Hepatocyte (in vitro differentiated cells): ENCODE measurements at regions not wholly inside any gene's neighbourhood (a gene's known extent, or its start where the extent isn't known, plus 50 kb on each side); places are given as distances from the start of the nearest gene placed in this dataset.

Source experiments
- DNase-seq: peaks from one replicate; pipeline ENCODE4 v3.0.0-alpha.2; 2016; ENCODE audit warnings: low spot score
- H2AFZ ChIP-seq: fragments of 200-600 bp; sonication (generic); 2 replicates; pipeline ENCODE4 v1.6.0; 2016; ENCODE audit warnings: antibody characterized with exemption, mild to moderate bottlenecking
- H3K27ac ChIP-seq: fragments of 200-600 bp; sonication (generic); 2 replicates; pipeline ENCODE4 v1.5.1; 2016; ENCODE audit warnings: mild to moderate bottlenecking
- H3K27me3 ChIP-seq: fragments of 200-600 bp; sonication (generic); 2 replicates; pipeline ENCODE4 v1.6.1; 2016
- H3K36me3 ChIP-seq: fragments of 200-600 bp; sonication (generic); replicated peaks from 2 replicates; pipeline ENCODE4 v1.5.1; 2016; ENCODE audit warnings: low read depth; ENCODE audit not compliant: insufficient read depth
- H3K4me1 ChIP-seq: fragments of 200-600 bp; sonication (generic); 2 replicates; pipeline ENCODE4 v1.5.1; 2016; ENCODE audit warnings: mild to moderate bottlenecking, moderate library complexity; ENCODE audit not compliant: insufficient read depth
- H3K4me2 ChIP-seq: fragments of 200-600 bp; sonication (generic); 2 replicates; pipeline ENCODE4 v1.6.0; 2016
- H3K4me3 ChIP-seq: fragments of 200-600 bp; sonication (generic); 2 replicates; pipeline ENCODE4 v1.5.1; 2016; ENCODE audit warnings: mild to moderate bottlenecking
- H3K79me2 ChIP-seq: fragments of 200-600 bp; sonication (generic); 2 replicates; pipeline ENCODE4 v1.6.0; 2017; ENCODE audit warnings: mild to moderate bottlenecking
- H3K9me2 ChIP-seq: fragments of 200-600 bp; sonication (generic); replicated peaks from 2 replicates; pipeline ENCODE4 v1.6.0; 2017; ENCODE audit warnings: mild to moderate bottlenecking; ENCODE audit not compliant: insufficient read depth
- H3K9me3 ChIP-seq: fragments of 200-600 bp; sonication (generic); 2 replicates; pipeline ENCODE4 v1.5.1; 2016; ENCODE audit warnings: low read depth, mild to moderate bottlenecking
- H4K20me1 ChIP-seq: fragments of 200-600 bp; sonication (generic); 2 replicates; pipeline ENCODE4 v1.6.0; 2016; ENCODE audit warnings: mild to moderate bottlenecking; ENCODE audit not compliant: insufficient read depth, poor library complexity, severe bottlenecking
- CTCF ChIP-seq: fragments of 200-600 bp; sonication (generic); IDR thresholded peaks from 2 replicates; pipeline ENCODE4 v1.5.1; 2016; ENCODE audit warnings: antibody characterized with exemption, mild to moderate bottlenecking; ENCODE audit not compliant: poor library complexity
- EZH2 ChIP-seq: fragments of 200-600 bp; sonication (generic); IDR thresholded peaks from 2 replicates; pipeline ENCODE4 v1.6.1; 2016; ENCODE audit warnings: antibody characterized with exemption, mild to moderate bottlenecking, borderline replicate concordance
- EZH2phosphoT487 ChIP-seq: fragments of 200-600 bp; sonication (generic); IDR thresholded peaks from one replicate; pipeline ENCODE4 v1.6.1; 2018; ENCODE audit warnings: antibody characterized with exemption, mild to moderate bottlenecking, low read depth, moderate library complexity; ENCODE audit not compliant: unreplicated experiment, severe bottlenecking
- WGBS: methylation state at CpG from one replicate; pipeline ENCODE4 v1.1.6; 2016; ENCODE audit warnings: low lambda C conversion rate; ENCODE audit errors: missing lambda C conversion rate; 5-methylcytosine and 5-hydroxymethylcytosine counted together

- no peaks in the 10 kb centered on the region for H4K20me1 ChIP-seq
- H3K4me3 ChIP-seq, result no peak overlapping the region
- no peak overlapping the region for H2AFZ ChIP-seq
- no peak for DNase-seq
- H3K9me3 ChIP-seq, result no peaks in the 10 kb centered on the region
- no peaks in the 10 kb centered on the region for H3K36me3 ChIP-seq
- H3K27me3 ChIP-seq, result no peaks in the 10 kb centered on the region
- H3K27ac ChIP-seq, result no peak overlapping the region
- TF ChIP-seq CTCF (no peak), EZH2 (no peak), EZH2phosphoT487 (no peak)
- no peaks in the 10 kb centered on the region for H3K4me1 ChIP-seq
- no peak overlapping the region for H3K4me2 ChIP-seq
- H3K9me2 ChIP-seq, result no peaks in the 10 kb centered on the region
- no peaks in the 10 kb centered on the region for H3K79me2 ChIP-seq
Observed at GRCh38 chr12:67447180-67447579, 178.0 kb downstream of the CAND1 start.

- Histone ChIP-seq H3K4me3 (no peak overlapping the region), H3K9me2 (no peaks in the 10 kb centered on the region), H3K27me3 (no peaks in the 10 kb centered on the region), H3K36me3 (no peaks in the 10 kb centered on the region), H4K20me1 (no peaks in the 10 kb centered on the region), H2AFZ (no peak overlapping the region), H3K4me2 (no peak overlapping the region), H3K79me2 (no peaks in the 10 kb centered on the region), H3K9me3 (no peaks in the 10 kb centered on the region), H3K27ac (no peak overlapping the region), H3K4me1 (no peaks in the 10 kb centered on the region)
- WGBS, result 83% methylated on average over 6 of the region's 6 CpGs
- no peak for TF ChIP-seq EZH2
- no peak for TF ChIP-seq CTCF
- no peak for TF ChIP-seq EZH2phosphoT487
- no peak for DNase-seq
Observed at GRCh38 chr12:67449591-67450052, 180.5 kb downstream of the CAND1 start.

- Histone ChIP-seq H3K27ac (no peak overlapping the region), H3K4me2 (no peak overlapping the region), H2AFZ (no peak overlapping the region), H3K4me3 (no peak overlapping the region), H3K36me3 (no peaks in the 10 kb centered on the region), H3K79me2 (no peaks in the 10 kb centered on the region), H3K9me2 (no peaks in the 10 kb centered on the region), H4K20me1 (no peaks in the 10 kb centered on the region), H3K27me3 (no peaks in the 10 kb centered on the region), H3K4me1 (no peaks in the 10 kb centered on the region), H3K9me3 (no peaks in the 10 kb centered on the region)
- TF ChIP-seq EZH2, result no peak
- no peak for DNase-seq
- WGBS, result 91% methylated on average over 4 of the region's 4 CpGs
Observed at GRCh38 chr12:67450441-67450840, 181.3 kb downstream of the CAND1 start.

- Histone ChIP-seq H3K36me3 (no peaks in the 10 kb centered on the region), H3K9me2 (no peaks in the 10 kb centered on the region), H3K4me1 (no peaks in the 10 kb centered on the region), H3K9me3 (no peaks in the 10 kb centered on the region), H2AFZ (no peak overlapping the region), H3K4me3 (no peak overlapping the region), H3K27me3 (no peaks in the 10 kb centered on the region), H3K27ac (no peak overlapping the region), H3K4me2 (no peak overlapping the region), H3K79me2 (no peaks in the 10 kb centered on the region), H4K20me1 (no peaks in the 10 kb centered on the region)
- 43% methylated on average over 4 of the region's 4 CpGs for WGBS
- no peak for TF ChIP-seq EZH2phosphoT487
- TF ChIP-seq CTCF, result no peak
- no peak for TF ChIP-seq EZH2
- DNase-seq, result no peak
Observed at GRCh38 chr12:67451206-67451605, 182.0 kb downstream of the CAND1 start.
